Caco-2 (cell line): ENCODE measurements at regions not wholly inside any gene's neighbourhood (a gene's known extent, or its start where the extent isn't known, plus 50 kb on each side); places are given as distances from the start of the nearest gene placed in this dataset.

ENCODE experiments used
- BruUV-seq: library from RNA; stranded (reverse); fragments of 400-500 nt; replicated peaks from 2 replicates; lab custom pipeline; 2021; lab: Mats Ljungman, UMichigan
- CTCF ChIA-PET: fragments of 300-600 bp; sonication (Branson Sonifier 250); formaldehyde crosslinking; loops from one replicate; lab custom pipeline; 2022; ENCODE audit warnings: antibody characterized with exemption; lab: Charles Lee
- POLR2A ChIA-PET: fragments of 300-600 bp; sonication (Branson Sonifier 250); formaldehyde crosslinking; loops from one replicate; lab custom pipeline; 2022; ENCODE audit warnings: antibody characterized with exemption; lab: Charles Lee
- DNase-seq, 2 experiments: peaks; one replicate each; pipeline versions ENCODE4 v3.0.0 to v3.0.0-alpha.2; 2020 to 2022
- H3K27me3 ChIP-seq: replicated peaks from 2 replicates; pipeline ENCODE4 v1.6.0; 2011; ENCODE audit warnings: low read length; ENCODE audit not compliant: control insufficient read depth, insufficient read depth
- H3K36me3 ChIP-seq: 2 replicates; pipeline ENCODE4 v1.5.1; 2011; ENCODE audit warnings: low read length; ENCODE audit not compliant: control insufficient read depth, insufficient read depth
- H3K4me1 ChIP-seq: fragments of 250-450 bp; sonication (Bioruptor Pico); 2 replicates; pipeline ENCODE4 v1.5.1; 2020; ENCODE audit warnings: mild to moderate bottlenecking
- H3K4me3 ChIP-seq: 2 replicates; pipeline ENCODE4 v1.5.1; 2011; ENCODE audit warnings: low read depth, mild to moderate bottlenecking, control low read depth, low read length
- H3K9me3 ChIP-seq: fragments of 250-450 bp; sonication (Bioruptor Pico); 2 replicates; pipeline ENCODE4 v1.5.1; 2020; ENCODE audit warnings: mild to moderate bottlenecking, moderate library complexity
- H3K27ac Mint-ChIP-seq: one replicate; pipeline ENCODE4 v1.8.0; 2022; ENCODE audit warnings: mixed read lengths; ENCODE audit not compliant: unreplicated experiment
- H3K27me3 Mint-ChIP-seq: one replicate; pipeline ENCODE4 v1.8.0; 2022; ENCODE audit warnings: mixed read lengths; ENCODE audit not compliant: insufficient read depth, unreplicated experiment
- H3K36me3 Mint-ChIP-seq: one replicate; pipeline ENCODE4 v1.8.0; 2022; ENCODE audit warnings: mild to moderate bottlenecking, mixed read lengths; ENCODE audit not compliant: insufficient read depth, unreplicated experiment
- H3K4me1 Mint-ChIP-seq: one replicate; pipeline ENCODE4 v1.8.0; 2022; ENCODE audit warnings: low read depth, mixed read lengths; ENCODE audit not compliant: unreplicated experiment
- H3K4me3 Mint-ChIP-seq: one replicate; pipeline ENCODE4 v1.8.0; 2022; ENCODE audit warnings: mild to moderate bottlenecking, moderate library complexity, mixed read lengths; ENCODE audit not compliant: unreplicated experiment
- H3K9me3 Mint-ChIP-seq: one replicate; pipeline ENCODE4 v1.8.0; 2022; ENCODE audit warnings: mixed read lengths; ENCODE audit not compliant: unreplicated experiment
- CTCF ChIP-seq, 2 experiments: fragments of 200-600 bp in 1 of 2; IDR thresholded peaks; 1 replicate in 1 of 2; 2 replicates in 1 of 2; pipeline versions ENCODE4 v1.5.1 to v1.8.0; 2011 to 2022; ENCODE audit warnings: antibody characterized with exemption in 1 of 2, control low read depth in 1 of 2, inconsistent platforms in 1 of 2, low read depth in 1 of 2, low read length in 1 of 2, mild to moderate bottlenecking in 1 of 2, moderate library complexity in 1 of 2; ENCODE audit not compliant: insufficient read depth in 1 of 2, severe bottlenecking in 1 of 2, unreplicated experiment in 1 of 2
- intact Hi-C: fragments of 100-400 bp; cut with micrococcal nuclease; formaldehyde crosslinking; loops from one replicate; pipeline ENCODE4 v1.10.0; 2022; ENCODE audit not compliant: unreplicated experiment

GRCh38 chr3:71896751-71897150 lies 111.8 kb upstream of the PROK2 start:
- Mint-ChIP-seq H3K4me1 (no peaks in the 10 kb centered on the region), H3K9me3 (no peaks in the 10 kb centered on the region), H3K4me3 (no peak overlapping the region), H3K27me3 (peaks cover 18% of the 10 kb centered on the region), H3K27ac (no peak overlapping the region), H3K36me3 (no peaks in the 10 kb centered on the region)
- intact Hi-C loops = no loop called here
- no peaks in the 10 kb centered on the region for H3K36me3 ChIP-seq
- H3K4me1 ChIP-seq = no peaks in the 10 kb centered on the region
- no peak overlapping the region for H3K4me3 ChIP-seq
- ChIA-PET POLR2A (no interaction called here), CTCF (no interaction called here)
- no peak for TF ChIP-seq CTCF (IDR thresholded peaks at IDR 0.05; ENCODE audit: insufficient read depth in 1 of 2, low read depth in 1 of 2, low read length in 1 of 2, severe bottlenecking in 1 of 2, unreplicated experiment in 1 of 2)
- no TSS peak for BruUV-seq
- no peaks in the 10 kb centered on the region for H3K9me3 ChIP-seq
- no peak for DNase-seq
- H3K27me3 ChIP-seq = no peaks in the 10 kb centered on the region

GRCh38 chr3:71893702-71894479 lies 108.9 kb upstream of the PROK2 start:
- Histone ChIP-seq H3K36me3 (no peaks in the 10 kb centered on the region), H3K4me1 (no peaks in the 10 kb centered on the region), H3K27me3 (no peaks in the 10 kb centered on the region), H3K9me3 (no peaks in the 10 kb centered on the region), H3K4me3 (no peak overlapping the region)
- no TSS peak for BruUV-seq
- Mint-ChIP-seq H3K27me3 (peaks cover 15% of the 10 kb centered on the region), H3K4me1 (no peaks in the 10 kb centered on the region), H3K4me3 (no peak overlapping the region), H3K36me3 (no peaks in the 10 kb centered on the region), H3K9me3 (no peaks in the 10 kb centered on the region), H3K27ac (no peak overlapping the region)
- ChIA-PET POLR2A (no interaction called here), CTCF (no interaction called here)
- TF ChIP-seq CTCF (IDR thresholded peaks at IDR 0.05; ENCODE audit: insufficient read depth in 1 of 2, low read depth in 1 of 2, low read length in 1 of 2, severe bottlenecking in 1 of 2, unreplicated experiment in 1 of 2) = no peak
- DNase-seq = no peak
- intact Hi-C loops = no loop called here

GRCh38 chr3:71893122-71893521 lies 108.2 kb upstream of the PROK2 start:
- ChIA-PET POLR2A (no interaction called here), CTCF (no interaction called here)
- Mint-ChIP-seq H3K9me3 (peaks cover 4% of the 10 kb centered on the region), H3K4me3 (no peak overlapping the region), H3K27ac (no peak overlapping the region), H3K27me3 (peaks cover 20% of the 10 kb centered on the region), H3K4me1 (no peaks in the 10 kb centered on the region), H3K36me3 (peaks cover 1% of the 10 kb centered on the region)
- no peak for TF ChIP-seq CTCF (IDR thresholded peaks at IDR 0.05; ENCODE audit: insufficient read depth in 1 of 2, low read depth in 1 of 2, low read length in 1 of 2, severe bottlenecking in 1 of 2, unreplicated experiment in 1 of 2)
- DNase-seq = no peak
- Histone ChIP-seq H3K4me1 (no peaks in the 10 kb centered on the region), H3K27me3 (no peaks in the 10 kb centered on the region), H3K36me3 (no peaks in the 10 kb centered on the region), H3K4me3 (no peak overlapping the region), H3K9me3 (no peaks in the 10 kb centered on the region)
- no TSS peak for BruUV-seq
- intact Hi-C loops = no loop called here
